SJCRH30 (cell line): ENCODE measurements at regions not wholly inside any gene's neighbourhood (a gene's known extent, or its start where the extent isn't known, plus 50 kb on each side); places are given as distances from the start of the nearest gene placed in this dataset.

Experiments
- DNase-seq, 2 experiments: peaks; one replicate each; pipeline ENCODE4 v3.0.0-alpha.2; 2015 to 2020
- H3K27ac ChIP-seq: fragments of 250-450 bp; sonication (Bioruptor Pico); 2 replicates; pipeline ENCODE4 v1.5.1; 2020; ENCODE audit warnings: mild to moderate bottlenecking, moderate library complexity
- H3K27me3 ChIP-seq: fragments of 250-450 bp; sonication (Bioruptor Pico); 2 replicates; pipeline ENCODE4 v1.5.1; 2020; ENCODE audit warnings: mild to moderate bottlenecking, moderate library complexity
- H3K36me3 ChIP-seq: fragments of 250-450 bp; sonication (Bioruptor Pico); 2 replicates; pipeline ENCODE4 v1.5.1; 2020; ENCODE audit warnings: mild to moderate bottlenecking, moderate library complexity
- H3K4me1 ChIP-seq: fragments of 250-450 bp; sonication (Bioruptor Pico); 2 replicates; pipeline ENCODE4 v1.5.1; 2020; ENCODE audit warnings: mild to moderate bottlenecking, moderate library complexity
- H3K4me3 ChIP-seq: fragments of 250-450 bp; sonication (Bioruptor Pico); 2 replicates; pipeline ENCODE4 v1.5.1; 2020; ENCODE audit warnings: mild to moderate bottlenecking, moderate library complexity
- H3K9me3 ChIP-seq: fragments of 250-450 bp; sonication (Bioruptor Pico); replicated peaks from 2 replicates; pipeline ENCODE4 v1.5.1; 2020; ENCODE audit warnings: mild to moderate bottlenecking, moderate library complexity

DNA sequence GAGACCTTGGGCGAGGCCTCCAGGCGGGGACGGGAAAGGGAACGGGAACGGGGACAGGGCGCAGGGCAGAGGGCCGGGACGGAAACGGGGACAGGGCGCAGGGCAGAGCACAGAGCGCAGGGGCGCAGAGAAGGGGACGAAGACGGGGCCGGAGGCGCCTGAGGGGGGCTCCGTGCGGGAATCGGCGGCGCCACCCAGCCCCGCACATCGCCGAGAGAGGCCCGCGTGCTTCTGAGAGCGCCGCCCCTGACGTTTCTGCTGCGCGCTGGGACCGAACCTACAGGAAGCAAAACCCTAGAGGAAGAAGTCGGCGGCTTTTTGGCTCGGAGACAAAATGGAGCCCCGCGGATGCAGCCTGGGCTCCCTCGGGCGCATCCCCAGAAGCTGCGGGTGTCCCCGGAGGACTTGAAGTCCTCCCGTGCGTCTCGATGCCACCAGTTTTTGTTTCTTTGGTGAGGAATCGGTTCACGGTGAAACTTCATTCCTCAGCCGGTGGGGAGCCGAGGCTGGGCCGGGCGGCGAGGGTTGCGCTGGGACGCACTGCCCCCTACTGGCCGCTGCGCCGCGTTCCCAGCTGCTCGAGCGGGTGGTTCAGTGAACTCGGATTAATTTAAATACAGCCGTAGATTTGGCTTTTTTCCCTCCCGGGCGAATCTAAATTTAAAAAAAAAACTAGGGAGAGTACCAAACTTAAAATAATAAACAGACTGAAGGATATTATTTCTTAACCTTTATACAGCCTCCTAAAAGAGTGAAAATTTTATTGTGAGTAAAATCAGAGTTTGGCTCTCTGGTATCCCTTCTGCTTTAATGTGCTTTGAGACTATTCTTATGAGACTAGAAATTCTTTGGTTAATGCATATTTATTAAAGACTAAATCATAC lies 350.0 kb upstream of the ARGLU1 start:
- H3K27ac ChIP-seq: no peak overlapping the region
- DNase-seq: no peak
- H3K27me3 ChIP-seq: no peaks in the 10 kb centered on the region
- peaks cover 9% of the 10 kb centered on the region; the same call in 1 of the 2 replicates for H3K4me1 ChIP-seq
- no peak overlapping the region for H3K4me3 ChIP-seq
- no peaks in the 10 kb centered on the region for H3K9me3 ChIP-seq
- no peaks in the 10 kb centered on the region for H3K36me3 ChIP-seq

DNA sequence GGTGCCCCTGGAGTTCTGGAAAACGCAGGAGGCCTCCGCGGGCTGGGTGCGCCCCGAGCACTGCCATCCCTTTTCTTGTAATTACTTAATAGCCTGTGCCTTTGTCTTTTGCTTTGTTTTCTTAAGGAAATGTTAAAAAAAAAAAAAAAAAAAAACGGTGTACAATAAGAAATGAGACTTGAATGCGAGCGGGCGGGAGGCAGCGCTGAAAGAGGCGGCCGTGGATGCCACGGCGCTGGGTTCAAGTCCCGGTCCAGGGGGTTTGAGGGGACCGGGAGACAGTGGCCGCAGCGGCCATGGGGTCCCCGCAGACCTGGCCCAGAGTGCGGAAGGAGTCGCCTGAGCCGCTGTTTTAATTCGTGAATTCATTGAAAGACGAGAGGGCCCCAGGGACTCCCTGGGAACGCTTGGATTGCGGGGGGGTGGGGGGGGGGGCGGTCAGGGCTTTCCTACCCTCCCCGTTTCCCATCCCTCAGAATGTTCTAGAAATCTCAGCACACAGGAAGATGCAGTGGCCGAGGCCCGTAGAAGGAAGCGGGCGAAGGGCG lies 349.2 kb upstream of the ARGLU1 start:
- H3K4me3 ChIP-seq: no peak overlapping the region

DNA sequence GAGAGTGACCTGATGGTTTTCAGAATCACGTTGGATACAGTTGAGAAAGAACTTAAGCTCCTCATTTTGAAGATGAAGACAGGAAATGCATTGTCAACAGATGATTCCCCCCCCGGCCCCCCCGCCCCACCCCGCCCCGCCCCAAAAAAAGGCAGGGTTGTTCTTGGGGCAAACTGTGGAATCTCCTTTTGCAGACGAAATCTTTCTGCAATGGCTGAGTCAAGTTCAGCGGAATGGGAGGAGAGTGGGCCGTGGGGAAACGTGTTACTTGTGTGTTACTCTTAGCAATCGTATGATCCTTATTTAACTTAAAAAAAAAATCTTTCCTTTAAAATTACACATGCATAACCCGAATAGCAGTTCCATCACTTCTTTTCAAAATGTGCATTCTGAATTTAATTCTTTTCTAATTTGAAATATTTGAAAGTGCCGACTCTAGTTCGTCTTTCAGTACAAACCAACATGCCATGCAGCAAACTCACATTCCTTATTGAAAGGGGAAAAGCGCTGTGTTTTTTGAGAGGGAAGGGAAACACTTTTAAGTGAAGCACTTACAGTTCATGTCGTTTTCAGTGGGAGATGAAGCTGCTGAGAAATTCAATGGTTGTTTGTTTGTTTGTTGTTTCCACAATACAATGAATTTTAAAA lies 348.5 kb upstream of the ARGLU1 start:
- Histone ChIP-seq H3K9me3 (no peaks in the 10 kb centered on the region), H3K36me3 (no peaks in the 10 kb centered on the region), H3K4me3 (no peak overlapping the region), H3K27me3 (no peaks in the 10 kb centered on the region), H3K4me1 (peaks cover 9% of the 10 kb centered on the region; the same call in 1 of the 2 replicates), H3K27ac (no peak overlapping the region)
- DNase-seq: no peak

More for the DNA sequence above, 349.2 kb upstream of the ARGLU1 start:
- DNase-seq: no peak
- H3K36me3 ChIP-seq: no peaks in the 10 kb centered on the region
- no peaks in the 10 kb centered on the region for H3K9me3 ChIP-seq
- H3K27ac ChIP-seq: no peak overlapping the region
- peaks cover 9% of the 10 kb centered on the region; the same call in 1 of the 2 replicates for H3K4me1 ChIP-seq
- H3K27me3 ChIP-seq: no peaks in the 10 kb centered on the region

DNA sequence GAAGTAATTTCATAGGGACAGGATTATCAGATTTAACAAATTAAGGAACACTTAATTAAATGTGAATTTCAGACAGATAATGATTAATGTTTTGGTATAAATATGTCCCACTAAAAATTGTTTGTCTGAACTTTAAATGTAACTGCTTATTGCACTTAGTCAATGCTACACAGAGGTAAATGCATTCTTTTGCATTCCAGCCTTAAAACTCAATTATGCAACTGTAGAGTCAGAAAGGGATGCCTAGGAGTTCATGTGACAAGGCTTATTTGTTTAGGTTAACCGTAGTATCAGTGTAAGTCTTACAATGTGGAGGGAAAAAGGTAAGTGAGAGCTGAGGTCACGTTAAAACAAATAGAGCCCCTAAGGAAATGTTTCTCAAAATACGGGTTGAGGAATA lies 347.2 kb upstream of the ARGLU1 start:
- no peaks in the 10 kb centered on the region for H3K9me3 ChIP-seq
- H3K36me3 ChIP-seq: no peaks in the 10 kb centered on the region
- no peak for DNase-seq
- no peak overlapping the region for H3K27ac ChIP-seq
- H3K4me1 ChIP-seq: peaks cover 7% of the 10 kb centered on the region; the same call in 1 of the 2 replicates
- no peaks in the 10 kb centered on the region for H3K27me3 ChIP-seq
- no peak overlapping the region for H3K4me3 ChIP-seq

DNA sequence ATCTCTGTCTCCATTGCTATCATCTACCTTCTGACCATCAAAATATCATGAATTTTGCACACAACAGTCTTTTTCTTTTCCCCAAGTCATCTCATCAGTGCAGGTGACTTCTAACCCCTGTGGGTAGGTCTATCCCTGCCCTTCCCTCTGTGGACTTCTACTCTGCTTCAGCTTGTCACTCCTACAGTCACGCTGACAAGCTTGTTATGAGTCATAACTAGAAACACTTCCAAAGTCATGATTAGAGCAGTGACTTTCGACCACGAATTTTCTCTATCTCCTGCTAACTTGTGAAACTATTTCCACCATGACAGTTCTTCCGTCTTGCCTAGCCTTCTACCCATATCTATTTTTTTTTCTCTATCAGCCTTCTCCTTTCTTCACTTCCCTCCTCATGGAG lies 343.7 kb upstream of the ARGLU1 start:
- Histone ChIP-seq H3K27ac (no peak overlapping the region), H3K4me1 (no peaks in the 10 kb centered on the region), H3K27me3 (no peaks in the 10 kb centered on the region), H3K4me3 (no peak overlapping the region), H3K9me3 (no peaks in the 10 kb centered on the region), H3K36me3 (no peaks in the 10 kb centered on the region)
- no peak for DNase-seq

DNA sequence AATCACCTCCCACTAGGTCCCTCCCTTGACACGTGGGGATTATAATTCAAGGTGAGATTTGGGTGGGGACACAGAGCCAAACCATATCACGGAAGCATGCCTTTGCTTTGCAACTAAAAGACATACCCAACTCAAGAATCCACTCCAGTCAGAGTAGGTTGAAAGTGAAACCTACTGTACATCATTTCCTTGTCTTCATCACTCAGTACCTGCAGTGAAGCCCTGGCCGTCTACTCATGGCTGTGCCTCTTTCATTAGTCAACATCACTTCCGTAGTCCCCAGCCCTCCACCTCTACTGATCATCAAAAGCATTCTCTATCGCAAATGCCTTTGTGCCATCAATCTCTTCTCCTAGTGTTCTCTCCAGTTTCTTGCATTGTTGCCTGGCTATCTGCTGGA lies 343.1 kb upstream of the ARGLU1 start:
- H3K4me3 ChIP-seq: no peak overlapping the region
- no peaks in the 10 kb centered on the region for H3K4me1 ChIP-seq
- no peaks in the 10 kb centered on the region for H3K27me3 ChIP-seq
- no peaks in the 10 kb centered on the region for H3K36me3 ChIP-seq
- DNase-seq: no peak
- H3K27ac ChIP-seq: no peak overlapping the region
- no peaks in the 10 kb centered on the region for H3K9me3 ChIP-seq

DNA sequence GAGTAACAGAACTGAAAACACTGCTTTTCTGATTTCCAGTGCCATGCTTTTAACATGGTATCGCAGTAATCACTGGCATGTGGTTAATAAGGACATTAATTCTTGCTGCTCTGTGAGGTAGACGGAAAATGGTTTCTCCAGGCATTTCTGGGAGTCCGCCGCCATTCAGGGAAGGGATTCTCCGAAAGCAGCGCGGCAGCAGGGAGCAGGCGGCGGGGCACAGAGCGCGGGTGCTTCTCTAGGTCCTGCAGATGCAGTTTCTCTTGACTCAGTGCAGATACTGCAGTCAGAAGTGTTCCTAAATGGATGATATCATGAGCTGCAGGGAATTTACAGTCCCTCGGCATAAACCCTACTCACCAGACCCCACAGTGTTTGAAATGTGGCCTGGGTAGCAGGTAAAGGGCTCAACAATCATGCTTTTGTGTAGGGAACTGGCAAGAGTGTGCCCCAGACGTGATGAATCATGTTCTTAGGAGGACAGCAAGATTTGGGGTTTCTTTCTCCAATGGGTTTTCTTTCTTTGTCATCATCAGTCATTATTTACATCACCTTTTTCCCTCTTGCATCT lies 338.6 kb upstream of the ARGLU1 start:
- H3K27ac ChIP-seq: no peak overlapping the region
- H3K9me3 ChIP-seq: no peaks in the 10 kb centered on the region
- H3K27me3 ChIP-seq: no peaks in the 10 kb centered on the region; the same call in 1 of the 2 replicates
- H3K4me3 ChIP-seq: no peak overlapping the region
- H3K4me1 ChIP-seq: no peaks in the 10 kb centered on the region
- H3K36me3 ChIP-seq: no peaks in the 10 kb centered on the region
- DNase-seq: no peak

DNA sequence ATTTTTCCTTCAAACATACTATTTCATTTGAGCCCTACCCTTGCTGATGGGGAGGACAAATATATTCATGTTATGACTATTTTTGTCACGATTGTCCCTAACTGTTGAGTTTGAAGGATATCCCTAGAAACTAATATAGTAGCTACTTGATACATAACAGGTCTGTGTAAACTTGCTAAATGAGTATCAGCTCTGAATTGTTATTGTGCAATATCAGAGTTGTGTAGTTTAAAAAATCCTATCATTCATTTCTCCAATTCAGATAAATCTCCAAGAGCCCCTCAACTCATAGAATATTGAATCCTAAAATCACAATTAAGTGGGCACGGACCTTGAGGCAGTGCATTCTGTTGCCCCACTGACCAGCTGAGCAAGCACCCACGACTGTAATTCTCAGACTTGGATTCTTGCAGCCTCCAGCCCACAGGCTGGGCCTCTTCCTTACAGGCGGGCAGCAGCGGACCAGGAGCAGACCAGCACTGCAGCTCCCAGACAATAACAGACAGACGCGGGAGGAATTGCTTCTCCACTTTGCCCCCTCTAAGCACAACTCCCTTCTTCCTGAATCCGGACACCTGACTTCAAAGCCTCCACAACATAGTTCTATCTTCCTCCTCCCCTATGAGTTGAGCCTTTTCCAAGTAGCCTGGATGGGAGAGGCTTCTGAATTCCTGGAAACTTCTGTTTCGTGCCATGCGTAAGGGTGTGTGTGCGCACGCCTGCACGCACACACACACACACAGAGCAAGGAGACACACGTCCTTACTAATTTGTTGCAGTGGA lies 337.6 kb upstream of the ARGLU1 start:
- Histone ChIP-seq H3K27me3 (no peaks in the 10 kb centered on the region; the same call in 1 of the 2 replicates), H3K4me3 (no peak overlapping the region), H3K4me1 (no peaks in the 10 kb centered on the region), H3K27ac (no peak overlapping the region), H3K9me3 (no peaks in the 10 kb centered on the region), H3K36me3 (no peaks in the 10 kb centered on the region)
- DNase-seq: no peak

DNA sequence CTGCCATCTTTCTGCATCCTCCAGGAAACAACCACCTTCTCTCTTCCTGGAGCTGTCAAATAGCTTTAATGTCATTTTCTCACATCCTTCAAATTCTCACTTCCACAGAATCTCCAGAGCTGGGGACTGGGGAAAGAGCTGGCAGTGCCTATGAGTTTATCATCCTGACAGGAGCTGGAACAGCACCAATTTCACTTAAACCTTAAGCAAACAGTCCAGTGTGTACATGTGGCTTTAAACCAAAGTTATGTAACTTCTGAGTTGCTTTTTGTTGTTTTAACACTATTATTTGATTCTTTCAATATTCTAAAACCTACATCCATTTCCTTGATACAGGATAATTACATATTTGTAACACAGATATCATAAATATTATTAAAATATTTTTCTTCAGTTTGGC lies 331.5 kb upstream of the ARGLU1 start:
- no peaks in the 10 kb centered on the region for H3K4me1 ChIP-seq

DNA sequence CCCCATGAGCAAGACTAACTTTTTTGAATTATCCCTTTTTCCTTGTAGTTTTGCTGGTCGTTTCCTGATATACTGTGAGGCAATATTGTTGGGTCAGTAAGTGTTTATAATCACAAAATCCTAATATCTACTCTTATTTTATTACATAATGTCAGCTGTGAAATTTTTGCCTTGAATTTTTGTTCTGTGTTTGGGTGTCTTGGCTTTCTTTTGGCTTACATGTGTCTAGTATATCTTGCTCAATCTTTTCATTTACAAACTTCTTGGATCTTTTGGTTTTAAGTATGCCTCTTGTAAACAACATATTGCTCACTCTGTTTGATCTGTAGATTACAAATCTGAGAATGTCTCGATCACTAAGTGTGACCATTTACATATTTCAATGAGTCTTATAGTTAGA lies 330.3 kb upstream of the ARGLU1 start:
- Histone ChIP-seq H3K27ac (no peak overlapping the region), H3K36me3 (no peaks in the 10 kb centered on the region), H3K4me3 (no peak overlapping the region), H3K9me3 (no peaks in the 10 kb centered on the region), H3K27me3 (no peaks in the 10 kb centered on the region; the same call in 1 of the 2 replicates), H3K4me1 (no peaks in the 10 kb centered on the region)
- DNase-seq: no peak

More for the DNA sequence above, 331.5 kb upstream of the ARGLU1 start:
- no peaks in the 10 kb centered on the region for H3K9me3 ChIP-seq
- H3K4me3 ChIP-seq: no peak overlapping the region
- no peaks in the 10 kb centered on the region; the same call in 1 of the 2 replicates for H3K27me3 ChIP-seq
- no peak overlapping the region for H3K27ac ChIP-seq
- DNase-seq: no peak
- no peaks in the 10 kb centered on the region for H3K36me3 ChIP-seq

DNA sequence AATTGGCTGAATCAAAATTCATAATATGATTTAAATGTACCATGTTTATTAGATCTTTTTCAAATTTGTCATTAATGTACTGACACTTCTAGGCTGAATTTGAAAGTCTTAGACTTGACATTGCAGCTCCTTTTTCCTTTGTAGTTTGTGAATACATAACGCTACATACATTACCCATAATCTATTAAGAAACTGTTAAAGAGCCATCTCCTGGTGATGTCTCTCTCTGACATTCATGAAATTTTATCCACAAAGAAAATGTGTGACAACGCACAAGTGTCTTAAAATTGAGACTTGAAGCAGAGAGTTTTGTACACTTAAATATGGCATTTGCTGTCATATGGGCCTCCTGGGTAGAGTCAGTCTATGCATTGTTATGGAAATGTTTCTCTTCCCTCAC lies 320.2 kb upstream of the ARGLU1 start:
- H3K9me3 ChIP-seq: no peaks in the 10 kb centered on the region
- no peaks in the 10 kb centered on the region for H3K36me3 ChIP-seq
- no peaks in the 10 kb centered on the region for H3K4me1 ChIP-seq
- H3K4me3 ChIP-seq: no peak overlapping the region
- DNase-seq: no peak
- H3K27me3 ChIP-seq: no peaks in the 10 kb centered on the region
- H3K27ac ChIP-seq: no peak overlapping the region

DNA sequence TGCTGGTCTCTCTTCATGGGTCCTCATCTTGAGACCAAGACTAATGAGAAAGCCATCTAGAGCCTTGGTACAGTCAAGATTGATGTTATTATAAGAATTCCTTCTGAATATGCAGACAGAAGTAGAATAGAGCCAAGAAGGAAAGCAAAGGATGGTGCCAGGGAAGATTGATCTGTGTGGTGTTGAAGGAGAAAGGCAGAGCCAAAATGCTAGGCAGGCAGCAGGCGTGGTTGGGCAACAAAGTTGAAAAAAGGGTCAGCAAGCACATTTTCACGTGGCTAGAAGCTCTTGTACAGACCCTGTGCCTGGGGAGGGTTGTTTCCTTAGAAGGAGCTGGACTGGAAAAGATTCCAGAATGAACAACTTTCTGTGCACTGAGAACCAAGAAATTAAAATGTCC lies 319.7 kb upstream of the ARGLU1 start:
- Histone ChIP-seq H3K27ac (no peak overlapping the region), H3K36me3 (no peaks in the 10 kb centered on the region), H3K9me3 (no peaks in the 10 kb centered on the region), H3K27me3 (no peaks in the 10 kb centered on the region), H3K4me1 (no peaks in the 10 kb centered on the region), H3K4me3 (no peak overlapping the region)
- DNase-seq: no peak

DNA sequence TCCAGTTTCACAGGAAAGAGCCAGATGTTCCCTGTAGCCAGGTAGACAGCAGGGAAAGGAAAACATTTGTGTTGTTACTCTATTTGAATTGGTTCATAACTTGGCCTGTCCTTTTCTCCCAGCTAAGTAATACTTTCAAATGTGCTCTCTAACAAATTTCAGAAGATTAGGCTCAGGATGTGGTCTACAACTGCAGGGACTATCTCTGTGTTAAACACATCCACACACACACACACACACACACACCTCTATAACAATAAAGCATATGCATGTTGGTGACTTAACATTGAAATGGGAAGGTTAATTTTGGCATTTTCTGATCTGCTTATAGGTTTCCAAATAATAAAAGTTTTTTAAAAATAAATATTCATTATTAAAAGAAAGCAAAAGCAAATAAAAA lies 316.0 kb upstream of the ARGLU1 start:
- Histone ChIP-seq H3K36me3 (no peaks in the 10 kb centered on the region), H3K27me3 (no peaks in the 10 kb centered on the region), H3K4me1 (no peaks in the 10 kb centered on the region), H3K9me3 (no peaks in the 10 kb centered on the region), H3K4me3 (no peak overlapping the region), H3K27ac (no peak overlapping the region)
- DNase-seq: no peak

DNA sequence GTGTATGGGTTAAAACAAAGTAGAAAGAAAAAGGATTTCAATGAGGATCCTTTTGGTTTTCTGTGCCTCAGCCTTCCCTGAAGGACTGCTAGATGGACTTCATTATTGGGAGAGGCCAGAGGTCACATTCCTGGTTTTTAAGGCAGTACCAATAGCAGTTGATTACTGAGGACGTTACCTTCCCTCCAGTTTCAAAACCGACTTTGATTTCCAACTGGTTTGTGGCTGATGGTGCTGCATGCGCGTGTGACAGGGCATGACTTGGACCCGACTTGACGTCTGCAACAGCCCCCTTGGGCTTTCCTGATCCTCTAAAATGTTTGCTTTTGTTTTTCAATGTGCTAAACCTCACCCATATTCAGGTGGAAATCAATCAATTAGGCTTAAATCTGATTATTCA lies 314.3 kb upstream of the ARGLU1 start:
- DNase-seq: no peak
- Histone ChIP-seq H3K9me3 (no peaks in the 10 kb centered on the region), H3K36me3 (no peaks in the 10 kb centered on the region), H3K4me3 (no peak overlapping the region), H3K4me1 (no peaks in the 10 kb centered on the region), H3K27me3 (no peaks in the 10 kb centered on the region), H3K27ac (no peak overlapping the region)
